T-helper 1 cell (primary cell): ENCODE measurements at regions not wholly inside any gene's neighbourhood (a gene's known extent, or its start where the extent isn't known, plus 50 kb on each side); places are given as distances from the start of the nearest gene placed in this dataset.
"Not testable (repeated sequence)": the region's sequence is repeated elsewhere in the genome, so short reads cannot be mapped to it uniquely, and the experiment has no call there.

Experiments
- DNase-seq, 5 donors: peaks; one replicate each; pipeline ENCODE4 v3.0.0-alpha.2; 2012 to 2020

- no peak for DNase-seq
Observed at GRCh38 chr18:38297910-38298309, 732.3 kb upstream of the CELF4 start.

GRCh38 chr18:38290229-38290628 is 724.6 kb upstream of the CELF4 start:
- no peak for DNase-seq

DNA sequence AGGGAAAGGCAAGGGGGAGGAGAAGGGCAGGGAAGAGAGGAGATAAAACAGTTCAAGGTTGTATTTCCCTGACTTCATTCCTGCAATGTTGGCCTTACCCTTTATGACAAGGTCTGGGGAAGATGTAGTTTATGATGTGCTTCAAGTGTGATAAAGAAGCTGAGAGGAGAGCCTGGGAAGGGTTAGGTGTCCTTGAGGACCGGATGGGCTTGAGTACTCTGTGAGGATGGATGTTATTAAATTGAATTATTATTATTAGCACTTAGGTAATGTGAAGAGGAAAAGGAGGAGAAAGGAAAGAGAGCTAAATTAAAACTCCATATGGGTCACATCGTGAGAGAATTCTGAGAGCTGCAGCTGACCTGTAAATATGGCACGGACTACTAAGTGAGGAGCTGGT is 719.4 kb upstream of the CELF4 start:
- no peak for DNase-seq

GRCh38 chr18:38263066-38263465 is 697.5 kb upstream of the CELF4 start:
- no peak for DNase-seq

DNA sequence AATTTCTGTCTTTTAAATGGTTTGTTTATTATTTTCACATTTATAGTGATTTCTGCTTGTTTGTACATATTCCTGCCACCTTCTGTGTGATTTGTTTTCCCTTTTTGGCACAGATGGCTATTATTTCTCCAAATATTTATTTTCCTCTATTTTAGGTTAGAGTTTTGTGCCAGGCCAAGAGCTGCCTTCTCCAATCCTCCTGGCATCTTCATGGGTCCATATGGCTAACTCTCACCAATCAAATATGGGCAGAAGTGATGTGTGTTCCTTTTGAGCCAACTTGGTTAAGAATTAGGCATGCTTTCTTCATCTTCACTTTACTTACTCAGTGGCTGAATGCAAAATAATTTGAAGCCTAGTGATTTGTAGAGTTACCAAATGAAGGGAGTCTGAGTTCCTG is 697.1 kb upstream of the CELF4 start:
- no peak for DNase-seq

- DNase-seq: no peak
Observed at GRCh38 chr18:38257661-38258060, 692.1 kb upstream of the CELF4 start.

- DNase-seq: no peak
Observed at GRCh38 chr18:38256366-38256765, 690.8 kb upstream of the CELF4 start.

DNA sequence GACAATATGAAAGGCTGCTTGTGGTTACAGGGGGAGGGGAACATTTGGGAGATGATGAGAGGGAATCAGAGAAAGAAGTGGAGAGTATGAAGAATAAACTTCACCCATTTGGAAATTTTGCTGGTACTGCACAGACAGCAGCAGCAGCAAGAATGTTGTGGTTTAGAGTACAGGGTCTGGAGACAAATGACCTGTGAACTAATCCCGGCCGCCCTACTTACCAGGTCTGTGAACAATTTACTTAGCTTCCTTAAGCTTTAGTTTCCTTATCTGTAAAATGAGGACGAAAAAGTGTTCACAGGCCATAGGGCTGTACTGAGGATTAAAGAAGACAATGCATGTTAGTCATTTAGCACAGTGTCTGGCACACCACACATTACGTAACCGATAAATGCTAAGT is 685.4 kb upstream of the CELF4 start:
- no peak for DNase-seq

DNA sequence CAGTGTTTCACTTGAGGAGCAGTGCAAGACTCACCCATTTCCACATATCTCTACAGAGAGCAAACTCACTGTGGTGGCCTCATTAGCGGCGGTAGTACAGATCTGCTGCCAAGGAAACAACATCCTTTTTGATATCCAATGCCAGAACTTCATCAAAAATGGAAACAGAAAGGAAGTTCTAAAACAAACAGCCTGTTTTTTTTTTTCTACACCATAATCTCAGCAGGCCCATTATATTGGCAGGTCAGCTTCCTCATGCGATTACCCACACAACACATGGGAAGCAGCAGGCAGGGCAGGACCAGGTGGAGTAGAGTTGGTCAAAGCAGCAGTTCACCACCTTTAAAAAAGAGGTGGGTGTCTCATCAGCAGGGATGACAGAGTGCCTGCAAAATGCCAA is 678.9 kb upstream of the CELF4 start:
- no peak for DNase-seq

- no peak for DNase-seq
Observed at GRCh38 chr18:38243291-38243690, 677.7 kb upstream of the CELF4 start.

DNA sequence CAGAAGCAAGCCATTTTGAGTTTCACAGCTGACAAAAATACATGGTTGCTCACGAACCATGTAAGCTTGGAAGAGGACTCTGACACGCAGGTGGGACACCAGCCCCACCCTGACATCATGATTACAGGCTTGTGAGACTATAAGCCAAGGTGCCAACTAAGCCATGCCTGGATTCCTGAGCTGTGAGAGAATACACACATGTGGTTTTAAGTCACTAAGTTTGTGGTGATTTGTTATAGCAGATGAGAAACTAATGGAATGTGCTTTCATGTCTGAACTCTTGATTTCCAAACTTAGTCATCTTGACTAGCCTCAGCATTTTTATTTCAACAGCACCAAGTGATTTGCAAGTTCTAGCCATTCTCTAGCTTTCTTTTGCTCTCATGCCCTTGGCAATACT is 676.1 kb upstream of the CELF4 start:
- no peak for DNase-seq

GRCh38 chr18:38241216-38241615 is 675.6 kb upstream of the CELF4 start:
- DNase-seq: no peak

- DNase-seq: no peak
Observed at GRCh38 chr18:38239606-38240005, 674.0 kb upstream of the CELF4 start.

DNA sequence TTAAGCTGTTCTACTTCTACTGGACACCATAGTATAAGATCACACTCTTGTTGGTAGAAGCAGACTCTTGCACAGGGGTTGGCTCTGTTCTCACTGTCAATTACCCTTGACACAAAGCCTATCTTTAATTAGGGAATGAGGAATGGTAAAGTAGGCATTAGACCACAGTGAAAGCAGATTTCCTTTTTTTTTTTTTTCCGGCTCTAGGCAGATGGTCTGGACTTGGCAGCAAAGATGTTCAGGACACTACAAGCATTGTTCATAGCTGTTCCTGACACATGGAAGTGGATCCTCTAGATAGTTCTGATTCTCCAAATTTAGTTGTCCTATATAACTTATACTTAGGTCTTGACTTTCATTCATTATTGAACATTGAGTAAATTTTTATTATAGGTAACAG is 672.2 kb upstream of the CELF4 start:
- no peak for DNase-seq

DNA sequence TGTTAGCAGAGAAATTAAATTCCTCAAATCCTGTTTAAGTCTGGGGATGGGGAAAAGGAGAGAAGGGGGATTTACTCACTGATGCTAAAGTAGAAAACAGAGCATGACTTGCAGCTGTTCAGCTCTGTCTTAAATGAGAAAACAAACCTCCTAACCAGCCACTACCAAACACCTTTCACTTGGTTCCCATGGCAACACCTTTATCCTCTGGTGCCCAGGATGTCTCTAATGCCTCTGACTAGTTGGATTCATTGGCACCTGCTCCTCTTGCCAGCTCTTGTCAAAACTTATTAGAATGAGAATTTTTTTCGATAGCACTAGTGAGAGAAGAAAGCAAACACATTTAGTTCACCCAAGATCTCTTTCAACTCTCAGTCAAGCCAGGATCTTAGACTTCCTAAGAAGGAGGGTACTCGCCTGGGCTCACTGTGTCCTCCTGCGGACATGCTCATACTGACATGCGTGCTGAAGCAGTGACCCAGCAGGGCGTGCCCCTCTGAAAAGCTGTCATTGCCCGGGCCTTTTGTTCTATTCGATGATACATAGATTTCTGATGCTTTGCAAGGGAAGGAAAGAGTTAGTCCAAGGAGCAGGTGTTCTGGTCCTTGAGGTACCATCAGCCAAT is 656.0 kb upstream of the CELF4 start:
- DNase-seq: no peak

- no peak for DNase-seq
Observed at GRCh38 chr18:38198956-38199355, 633.4 kb upstream of the CELF4 start.

GRCh38 chr18:38198526-38198925 is 632.9 kb upstream of the CELF4 start:
- DNase-seq: no peak

GRCh38 chr18:38186491-38186890 is 620.9 kb upstream of the CELF4 start:
- no peak for DNase-seq

- DNase-seq: no peak
Observed at GRCh38 chr18:38174594-38174993, 609.0 kb upstream of the CELF4 start.

DNA sequence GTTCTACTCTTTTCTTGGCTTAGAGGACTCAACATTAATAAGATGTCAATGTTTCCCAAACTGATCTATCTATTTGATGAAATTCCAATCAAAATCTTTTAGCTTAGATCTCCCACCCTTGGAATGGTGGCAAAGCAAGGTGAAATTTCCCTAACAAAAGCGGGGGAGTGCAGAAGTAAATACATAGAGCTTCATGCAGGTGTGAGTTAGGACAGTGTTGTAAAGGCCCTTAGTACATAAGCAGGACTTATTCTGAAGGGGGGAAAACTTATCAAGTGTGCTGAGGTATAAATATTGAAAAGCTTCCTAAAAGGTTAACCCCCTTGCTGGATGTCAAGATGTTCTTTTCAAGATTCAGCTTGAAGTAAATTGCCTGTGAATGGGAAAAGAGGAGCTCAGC is 608.6 kb upstream of the CELF4 start:
- no peak for DNase-seq

GRCh38 chr18:38170845-38171244 is 605.2 kb upstream of the CELF4 start:
- DNase-seq: no peak

GRCh38 chr18:38167623-38168022 is 602.0 kb upstream of the CELF4 start:
- DNase-seq: no peak

DNA sequence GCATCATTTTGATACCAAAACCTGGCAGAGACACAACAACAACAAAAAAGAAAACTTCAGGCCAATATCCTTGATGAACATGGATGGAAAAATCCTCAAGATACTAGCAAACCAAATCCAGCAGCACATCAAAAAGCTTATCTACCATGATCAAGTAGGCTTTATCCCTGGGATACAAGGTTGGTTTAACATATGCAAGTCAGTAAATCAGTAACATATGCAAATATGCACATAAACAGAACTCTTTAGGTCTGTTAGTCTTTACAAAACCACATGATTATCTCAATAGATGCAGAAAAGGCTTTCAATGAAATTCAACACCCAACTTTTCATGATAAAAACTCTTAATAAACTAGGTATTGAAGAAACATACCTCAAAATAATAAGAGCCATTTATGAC is 587.5 kb upstream of the CELF4 start:
- not testable (repeated sequence) for DNase-seq

- DNase-seq: no peak
Observed at GRCh38 chr18:38116716-38117115, 551.1 kb upstream of the CELF4 start.

DNA sequence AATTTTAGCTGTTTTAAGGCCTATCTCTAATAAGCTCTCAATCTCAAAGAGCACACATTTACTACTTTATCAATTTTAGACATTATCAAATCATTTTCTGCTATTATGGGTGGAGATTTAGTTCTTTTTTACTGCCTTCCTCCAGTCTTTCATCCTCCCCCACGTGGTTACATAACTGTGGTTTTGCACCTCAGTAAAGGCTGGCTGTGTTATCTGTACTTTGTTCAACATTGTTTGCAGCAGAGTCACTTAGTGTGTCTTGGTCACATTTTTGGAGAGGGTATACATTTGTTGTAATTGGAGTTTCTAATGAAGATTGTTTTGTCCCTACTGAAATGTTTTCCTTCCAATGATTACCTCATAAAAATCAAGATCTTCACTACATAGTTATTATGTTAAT is 549.6 kb upstream of the CELF4 start:
- DNase-seq: no peak

- DNase-seq: no peak
Observed at GRCh38 chr18:38087538-38087937, 521.9 kb upstream of the CELF4 start.
